ENCODE measurements at regions not wholly inside any gene's neighbourhood (a gene's known extent, or its start where the extent isn't known, plus 50 kb on each side); places are given as distances from the start of the nearest gene placed in this dataset.

GRCh38 chr3:159856590-159857104, 132.0 kb upstream of the IL12A start:
- no peak for DNase-seq

DNA sequence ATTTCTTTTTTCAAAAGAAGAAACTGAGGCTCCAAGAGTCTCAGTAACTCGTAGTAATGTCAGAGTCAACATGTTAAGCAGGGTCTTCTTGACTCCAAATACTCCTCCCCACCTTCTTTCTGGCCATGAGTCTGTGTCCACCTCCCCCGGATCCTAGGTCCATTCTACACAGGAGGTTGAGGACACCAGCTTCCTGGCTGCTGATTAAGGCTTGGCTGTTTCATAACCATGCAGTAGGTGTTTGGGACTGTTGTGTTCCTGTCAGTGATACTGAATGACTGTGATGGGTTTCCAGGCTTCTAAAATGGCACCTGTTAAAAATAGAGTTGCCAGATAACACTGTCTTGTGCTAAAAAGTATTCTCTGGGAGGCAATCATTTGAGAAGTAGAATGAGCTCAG, 130.8 kb upstream of the IL12A start:
- DNase-seq: no peak

DNA sequence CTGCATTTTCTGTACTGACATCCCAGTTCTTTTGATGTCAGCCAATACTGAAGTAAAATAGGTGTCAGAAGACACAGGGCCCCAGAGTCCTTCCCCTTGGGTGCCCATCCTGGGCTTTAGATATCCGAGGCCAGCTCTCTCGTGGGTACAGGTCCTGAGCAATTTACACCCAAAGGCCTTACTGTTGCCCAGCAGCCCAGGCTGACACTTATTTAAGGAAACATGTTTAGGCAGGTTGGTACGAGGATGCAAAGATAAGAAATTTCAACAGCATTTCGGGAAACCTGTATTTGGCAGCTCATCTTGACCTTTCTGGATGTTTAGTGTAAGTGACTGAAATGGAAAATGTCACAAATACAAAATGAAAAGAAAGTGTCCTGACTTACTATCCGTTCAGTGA, 130.0 kb upstream of the IL12A start:
- no peak for DNase-seq

DNA sequence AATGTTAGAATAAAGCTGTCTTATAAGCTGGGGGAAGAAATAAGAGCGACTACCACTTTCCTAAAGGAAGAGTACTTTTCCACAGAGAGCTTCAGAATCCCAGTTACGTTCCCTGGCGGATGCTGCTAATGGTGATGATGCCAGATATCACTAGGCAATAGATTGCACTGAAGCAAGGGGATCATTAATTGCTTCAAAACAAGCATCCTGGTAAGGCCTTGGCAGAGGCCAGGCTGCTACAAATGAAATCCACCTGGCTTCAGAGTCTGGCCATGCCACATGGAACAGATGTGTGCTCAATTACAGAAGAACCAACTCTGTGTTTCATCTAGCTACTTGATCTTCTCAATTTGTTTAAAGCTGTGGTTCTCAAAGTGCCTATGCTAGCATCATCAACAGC, 129.2 kb upstream of the IL12A start:
- DNase-seq: no peak

- DNase-seq: no peak
Measured at GRCh38 chr3:159859836-159860235, 128.8 kb upstream of the IL12A start.

DNA sequence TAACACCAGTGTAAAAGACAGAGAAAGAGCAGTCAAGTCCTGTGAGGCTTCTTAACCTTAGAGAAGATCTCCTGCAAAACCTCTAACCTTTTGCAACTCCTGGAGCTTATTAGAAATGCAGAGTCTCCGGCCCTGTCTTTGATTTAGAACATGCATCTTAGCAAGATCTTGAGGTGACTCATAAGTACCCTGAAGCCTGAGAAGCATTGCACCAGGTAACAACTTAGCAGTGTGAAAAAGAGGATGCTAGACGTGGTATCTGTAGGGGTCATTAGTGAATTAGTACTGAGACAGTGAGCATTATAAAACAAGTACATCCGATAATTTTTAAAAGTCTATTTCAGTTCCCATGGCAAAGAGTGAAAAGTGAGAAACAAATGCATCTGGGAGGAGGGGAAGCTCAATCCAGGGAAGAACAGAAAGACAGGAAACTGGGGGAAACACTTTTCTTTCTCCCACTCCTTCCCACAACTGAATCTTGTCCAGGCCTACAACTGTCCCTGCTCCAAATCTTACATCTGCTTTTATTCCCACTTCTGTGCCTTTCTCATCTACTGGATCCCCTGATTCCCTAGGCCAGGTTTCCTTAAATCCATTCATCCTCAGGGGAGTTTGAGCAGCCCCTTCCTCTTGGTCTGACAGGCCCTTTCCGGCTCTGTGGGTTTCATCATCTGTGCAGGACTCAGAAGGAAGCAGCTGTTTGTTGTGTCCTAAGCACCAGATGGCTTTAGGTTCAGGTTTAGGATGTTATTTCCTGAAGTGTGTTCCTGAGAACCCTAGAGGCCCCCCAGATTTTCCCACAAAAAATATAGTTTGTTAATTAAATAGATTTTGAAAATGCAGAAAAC, 128.1 kb upstream of the IL12A start:
- no peak for DNase-seq

DNA sequence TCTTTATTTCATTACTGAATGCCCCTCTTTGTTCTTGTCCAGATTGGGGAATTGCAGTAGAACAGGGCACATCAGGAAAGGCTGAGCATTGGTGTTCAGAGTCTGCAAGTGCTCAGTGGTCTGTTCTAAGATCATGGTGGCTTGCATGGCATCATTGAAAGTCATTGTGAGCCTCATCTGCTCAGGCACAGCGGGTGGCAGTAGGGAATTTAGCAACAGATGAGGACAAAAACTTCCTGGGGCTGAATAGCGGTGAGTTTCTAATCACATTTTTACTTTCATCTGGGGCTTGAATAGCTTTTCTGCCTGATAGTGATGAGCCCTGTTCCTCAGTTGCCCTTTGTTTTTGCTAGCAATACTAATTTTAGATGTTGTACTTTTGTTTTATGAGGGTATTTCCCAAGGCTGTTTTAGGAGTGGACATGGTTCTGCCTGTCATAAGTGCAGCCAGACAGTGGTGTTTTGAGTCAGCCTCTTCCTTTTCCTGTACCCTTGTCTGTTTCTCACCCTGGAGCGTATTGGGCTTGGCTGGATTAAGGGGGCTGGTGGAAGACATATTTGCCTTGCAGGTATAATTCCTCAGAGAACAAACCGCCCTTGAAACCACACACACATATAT, 127.2 kb upstream of the IL12A start:
- peak in 1 of 5 donors; percentile 11 for DNase-seq

DNA sequence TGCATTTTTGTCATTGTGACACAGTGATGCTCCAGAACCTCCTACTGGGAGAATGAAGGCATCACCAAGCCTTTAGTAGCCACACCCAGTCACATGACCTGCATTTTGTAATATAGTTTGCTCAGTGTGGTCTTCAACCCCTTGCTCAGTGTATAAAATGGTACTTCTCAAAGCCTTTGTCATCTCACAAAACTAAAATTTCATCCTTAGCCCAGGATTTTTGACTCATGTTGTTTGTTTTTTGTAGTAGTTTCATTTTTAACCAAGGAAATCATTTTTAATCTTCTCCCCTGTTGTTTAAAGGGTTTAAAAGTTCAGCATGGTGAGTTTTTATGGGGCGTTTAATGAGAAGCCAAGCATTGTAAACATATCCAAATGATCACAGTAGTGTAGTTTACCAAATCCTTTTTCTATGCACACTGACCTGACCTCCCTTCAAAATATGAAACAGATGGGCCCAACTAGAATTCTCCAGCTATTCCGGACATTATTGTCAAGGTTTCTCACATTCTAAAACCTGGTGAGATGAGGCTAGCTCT, 123.5 kb upstream of the IL12A start:
- no peak for DNase-seq

DNA sequence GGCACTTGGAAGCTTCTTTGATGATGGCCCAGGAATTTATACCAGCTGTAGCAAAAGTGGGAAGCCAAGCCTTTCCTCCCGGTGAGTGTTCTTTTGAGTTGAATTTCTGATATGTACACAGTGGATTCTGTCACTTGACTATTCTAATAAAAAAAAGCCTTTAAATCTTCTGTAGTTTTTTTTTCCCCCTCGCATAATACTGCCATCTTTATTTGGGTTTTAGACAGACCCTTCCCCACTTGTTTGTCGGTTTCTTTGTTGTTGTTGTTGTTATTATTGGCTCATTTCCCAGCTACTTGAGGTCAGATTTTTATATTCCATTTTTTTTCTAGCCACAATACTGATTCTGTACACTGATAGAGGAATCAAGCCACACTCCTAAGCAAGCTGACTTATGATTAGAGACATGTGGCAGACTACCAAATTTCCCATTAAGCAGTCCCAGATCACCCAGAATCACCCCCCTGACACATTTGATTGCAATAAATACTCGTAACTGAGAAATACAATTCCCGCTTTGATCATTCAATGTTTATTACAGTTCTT, 122.4 kb upstream of the IL12A start:
- no peak for DNase-seq

GRCh38 chr3:159867372-159867771, 121.3 kb upstream of the IL12A start:
- DNase-seq: no peak

DNA sequence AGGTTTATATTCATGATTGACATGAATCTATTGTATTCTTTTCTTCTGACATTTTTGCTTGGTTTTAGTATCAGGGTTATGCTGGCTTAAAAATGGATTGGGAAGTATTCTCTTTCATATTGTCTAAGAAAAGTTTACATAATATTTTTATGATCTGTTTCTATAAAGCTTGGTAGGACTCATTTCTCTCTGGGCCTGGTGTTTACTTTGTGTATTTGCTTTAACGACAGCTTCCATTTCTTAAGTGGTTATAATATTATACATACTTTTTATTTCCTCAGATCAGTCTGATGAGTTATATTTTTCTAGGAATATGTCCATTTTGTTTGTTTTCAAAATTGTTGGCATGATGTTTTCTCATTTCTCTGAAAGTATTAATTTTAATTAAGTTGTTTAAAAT, 117.9 kb upstream of the IL12A start:
- no peak for DNase-seq

DNA sequence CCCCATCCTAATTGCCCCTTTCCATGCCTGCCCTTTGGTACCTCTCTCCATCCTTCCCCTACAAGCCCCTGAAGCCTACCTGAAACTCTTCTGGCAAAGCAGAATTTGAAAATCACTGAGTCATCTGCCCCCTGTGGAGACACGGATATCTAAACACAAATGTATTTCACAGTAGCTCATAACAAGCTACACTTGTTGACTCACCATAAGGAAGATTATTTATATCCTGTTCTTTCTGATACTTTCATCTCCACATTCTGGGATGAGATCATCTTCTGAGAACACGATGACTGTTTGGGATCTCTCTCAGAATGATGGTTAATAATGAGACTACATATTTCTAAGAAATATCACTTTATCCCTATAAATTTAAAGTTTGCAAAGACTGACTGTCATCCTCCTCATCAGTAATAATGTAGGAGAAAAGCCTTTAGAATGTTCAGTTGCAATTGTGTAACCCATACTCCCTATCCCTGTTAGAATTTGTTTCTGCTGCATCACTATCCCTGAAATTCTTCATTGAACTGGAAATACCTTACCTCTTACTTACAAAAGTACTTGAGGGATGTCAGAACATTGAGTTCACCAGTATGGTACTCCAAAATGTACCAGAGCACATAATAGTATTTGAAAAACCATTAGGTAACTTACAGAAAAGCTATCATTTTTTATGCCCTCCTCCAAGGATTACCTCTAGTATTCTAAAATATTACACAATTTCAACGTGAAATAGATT, 116.1 kb upstream of the IL12A start:
- no peak for DNase-seq

DNA sequence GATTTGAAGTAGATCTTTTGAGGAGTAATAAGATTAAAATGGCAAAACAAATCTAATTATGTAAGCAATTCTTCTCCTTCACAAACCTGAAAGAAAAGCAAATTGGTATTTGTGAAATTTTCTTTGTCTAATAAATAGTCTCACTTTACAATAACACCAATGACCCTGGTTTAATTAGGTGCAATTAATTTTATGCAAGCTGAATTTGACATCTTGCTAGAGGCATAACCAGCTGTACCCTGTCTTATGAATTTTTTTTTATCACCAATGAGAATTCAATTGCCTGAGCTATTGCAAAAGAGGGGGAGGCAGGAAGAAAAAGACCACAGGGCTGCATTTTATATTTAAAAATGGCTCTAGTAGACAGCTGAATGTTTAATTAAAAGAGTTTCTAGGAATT, 113.5 kb upstream of the IL12A start:
- DNase-seq: no peak

GRCh38 chr3:159877924-159878323, 110.7 kb upstream of the IL12A start:
- DNase-seq: no peak

GRCh38 chr3:159879146-159879545, 109.5 kb upstream of the IL12A start:
- no peak for DNase-seq

DNA sequence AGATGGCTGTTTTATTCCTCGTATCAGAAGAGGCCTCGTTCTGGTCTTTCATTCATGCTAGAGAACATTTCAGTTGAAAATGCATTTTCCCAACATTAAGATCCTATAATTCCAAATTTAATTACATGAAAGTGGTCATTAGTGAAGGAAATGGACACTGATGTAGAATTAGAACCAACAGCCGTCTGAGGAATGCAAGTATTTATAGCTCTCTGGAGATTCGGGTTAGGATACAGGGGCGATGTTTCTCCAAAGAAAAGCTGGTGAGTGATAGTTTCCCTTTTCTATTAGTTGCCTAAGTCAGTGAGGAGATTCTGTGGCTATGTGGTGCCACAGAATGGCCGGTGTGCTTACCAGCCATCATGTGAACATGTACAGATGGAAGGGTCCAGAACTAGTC, 109.0 kb upstream of the IL12A start:
- no peak for DNase-seq

- DNase-seq: no peak
Measured at GRCh38 chr3:159881208-159881607, 107.4 kb upstream of the IL12A start.

DNA sequence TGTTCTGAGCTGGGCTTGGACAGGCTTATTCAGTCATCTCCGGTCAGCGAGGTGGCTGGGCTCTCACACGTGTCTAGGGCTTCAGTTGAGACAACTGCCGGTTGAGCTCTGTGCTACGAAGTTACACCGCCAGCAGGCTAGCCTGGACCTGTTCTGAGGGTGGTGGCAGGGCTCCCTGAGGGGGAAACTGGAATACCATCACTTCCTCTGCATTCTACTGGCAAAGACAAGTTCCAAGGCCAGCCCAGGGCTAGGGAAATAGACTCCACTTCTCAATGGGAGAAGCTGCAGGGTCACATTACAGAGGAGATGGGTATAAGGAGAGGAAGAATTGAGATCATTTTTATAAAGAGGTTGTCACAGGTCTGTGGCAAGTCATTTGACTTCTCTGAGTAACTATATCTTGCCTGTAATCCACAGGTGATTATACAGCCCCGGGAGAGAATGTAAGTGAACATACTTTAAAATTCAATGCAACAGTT, 106.8 kb upstream of the IL12A start:
- DNase-seq: no peak

DNA sequence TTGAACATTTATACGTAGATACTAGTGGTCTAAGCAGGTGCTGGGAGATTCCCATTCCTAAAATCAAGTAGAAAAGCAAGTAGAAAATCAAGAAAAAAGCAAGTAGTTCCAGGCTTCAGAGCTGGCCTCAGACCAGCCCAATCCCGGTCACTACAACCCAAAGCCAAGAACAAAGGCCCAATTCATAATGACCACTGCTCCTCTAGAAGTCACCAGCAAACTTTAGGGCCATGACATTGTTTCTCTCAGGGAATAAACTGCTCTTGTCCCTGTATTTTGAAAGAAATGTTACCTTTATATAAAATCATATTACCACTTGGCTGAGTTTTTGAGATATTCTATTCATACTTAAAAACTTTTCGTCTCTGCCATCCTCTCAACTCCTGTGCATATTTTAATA, 106.3 kb upstream of the IL12A start:
- no peak for DNase-seq

DNA sequence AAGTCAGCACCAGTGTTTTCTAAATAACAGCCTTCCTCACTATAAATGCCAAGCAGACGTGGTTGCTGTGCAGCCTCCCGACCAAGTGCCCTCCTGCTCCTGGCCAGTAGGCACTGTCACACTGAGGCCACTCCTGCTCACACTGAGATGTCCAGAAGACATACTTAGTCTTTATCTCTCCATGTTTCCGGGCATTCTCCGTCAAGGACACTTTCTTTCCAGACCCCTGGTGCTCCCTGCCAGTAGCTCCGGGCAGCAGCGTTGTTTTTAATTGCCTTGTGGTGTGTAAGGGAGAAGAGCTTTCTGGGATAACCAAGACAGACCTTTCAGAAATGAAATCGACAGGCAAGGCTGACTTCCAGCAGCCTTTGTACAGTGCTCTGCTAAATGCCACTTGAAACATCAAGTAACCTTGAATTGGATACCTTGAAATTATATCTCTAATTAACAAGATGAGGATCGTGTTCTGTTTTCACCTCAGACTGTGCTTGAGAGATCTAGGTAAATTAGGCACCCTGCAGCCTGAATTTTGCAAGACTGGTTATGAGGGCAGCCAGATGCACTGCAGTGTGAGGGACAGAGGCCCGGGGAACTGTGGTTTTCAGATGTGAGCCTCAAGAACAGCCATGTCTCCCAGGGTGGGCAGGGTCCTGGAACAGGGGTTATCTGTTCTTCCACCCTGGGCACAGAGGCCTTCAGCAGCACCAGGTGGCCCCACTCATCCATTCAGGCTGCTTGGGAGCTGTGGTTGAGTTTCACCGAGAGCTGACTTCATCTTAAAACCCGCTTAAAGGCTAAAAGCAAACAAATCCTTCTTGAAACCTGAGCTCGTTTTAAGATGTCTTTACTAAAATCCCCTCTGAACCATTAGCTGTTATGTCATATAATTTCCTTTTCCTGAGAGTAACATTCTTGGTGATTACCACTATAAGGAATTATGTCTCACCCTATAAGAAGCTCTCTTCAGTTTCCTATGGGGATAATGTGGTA, 105.5 kb upstream of the IL12A start:
- DNase-seq: no peak

DNA sequence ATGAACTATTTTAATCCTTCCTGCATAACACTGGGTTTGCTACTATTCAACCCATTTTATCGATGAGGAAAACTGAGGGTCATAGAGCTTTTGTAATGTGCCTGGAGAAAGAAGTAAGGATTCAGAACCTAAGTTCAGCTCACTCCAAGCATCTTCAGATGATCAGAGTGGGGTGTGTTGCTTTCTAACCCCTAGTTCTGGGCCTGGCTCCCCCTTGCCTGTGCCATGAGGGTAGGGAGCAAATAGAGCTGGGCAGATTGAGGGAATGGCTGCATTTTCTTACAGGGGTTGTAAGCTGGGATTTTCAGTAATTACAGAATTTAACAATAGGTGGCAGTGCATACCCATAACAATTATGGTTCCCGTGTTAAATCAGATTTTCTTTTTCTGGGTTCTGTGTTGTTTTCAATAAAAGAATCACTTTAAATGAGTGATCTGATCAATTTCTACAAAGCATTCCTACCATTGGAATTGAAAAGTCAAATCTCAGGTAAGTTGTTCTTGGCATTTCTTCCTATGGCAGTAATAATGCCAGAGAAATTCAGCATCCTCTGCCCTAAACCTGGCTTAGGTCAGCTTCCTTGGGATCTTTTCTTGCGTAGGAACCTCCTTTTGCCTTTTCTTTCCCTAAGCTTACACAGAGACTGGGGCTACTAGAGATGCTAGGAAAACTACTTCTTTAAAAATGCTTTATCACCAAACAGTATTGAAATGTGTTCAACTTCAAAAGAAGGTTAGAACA, 103.8 kb upstream of the IL12A start:
- DNase-seq: peak in 1 of 5 donors; percentile 21

Measured in T-helper 1 cell (primary cell).